WTC11 (cell line): ENCODE measurements at regions not wholly inside any gene's neighbourhood (a gene's known extent, or its start where the extent isn't known, plus 50 kb on each side); places are given as distances from the start of the nearest gene placed in this dataset.

ENCODE experiments used
- ATAC-seq: fragments of 200-7000 bp; cut with Tn5 transposase; 2 replicates; pipeline ENCODE4 v1.10.0; 2021; ENCODE audit warnings: mild to moderate bottlenecking, moderate library complexity
- CTCF ChIA-PET: fragments of 300-600 bp; sonication (Branson Sonifier 250); formaldehyde crosslinking; loops from one replicate; lab custom pipeline; 2021; ENCODE audit warnings: antibody characterized with exemption; lab: Charles Lee
- POLR2A ChIA-PET: fragments of 350-600 bp; sonication (Branson Sonifier 250); formaldehyde crosslinking; loops from one replicate; lab custom pipeline; 2021; ENCODE audit warnings: antibody characterized with exemption; lab: Charles Lee
- DNase-seq: peaks from one replicate; pipeline ENCODE4 v3.0.0; 2021; ENCODE audit warnings: low spot score
- H3K27ac Mint-ChIP-seq: 2 replicates; pipeline ENCODE4 v1.8.0; 2021; ENCODE audit warnings: mixed read lengths
- H3K27me3 Mint-ChIP-seq: 2 replicates; pipeline ENCODE4 v1.8.0; 2021; ENCODE audit warnings: low read depth, mild to moderate bottlenecking, moderate library complexity, mixed read lengths
- H3K36me3 Mint-ChIP-seq: 2 replicates; pipeline ENCODE4 v1.8.0; 2021; ENCODE audit warnings: mixed read lengths
- H3K4me1 Mint-ChIP-seq: 2 replicates; pipeline ENCODE4 v1.8.0; 2022; ENCODE audit warnings: mixed read lengths
- H3K4me3 Mint-ChIP-seq: 2 replicates; pipeline ENCODE4 v1.8.0; 2021; ENCODE audit warnings: mild to moderate bottlenecking, moderate library complexity, mixed read lengths
- H3K9me3 Mint-ChIP-seq: 2 replicates; pipeline ENCODE4 v1.8.0; 2021; ENCODE audit warnings: mixed read lengths
- ATF3 ChIP-seq: sonication (generic); formaldehyde crosslinking; conservative IDR thresholded peaks from 2 replicates; pipeline ENCODE4 v1.8.1; 2022; ENCODE audit warnings: mild to moderate bottlenecking, missing genetic modification reagents
- ESRRA ChIP-seq: sonication (generic); formaldehyde crosslinking; IDR thresholded peaks from 2 replicates; pipeline ENCODE4 v1.8.1; 2022; ENCODE audit warnings: mild to moderate bottlenecking, missing genetic modification reagents, borderline replicate concordance
- FOXJ3 ChIP-seq: sonication (generic); formaldehyde crosslinking; IDR thresholded peaks from 2 replicates; pipeline ENCODE4 v1.9.0; 2021; ENCODE audit warnings: missing genetic modification reagents, mild to moderate bottlenecking, borderline replicate concordance
- FOXK1 ChIP-seq: sonication (generic); formaldehyde crosslinking; IDR thresholded peaks from 2 replicates; pipeline ENCODE4 v1.8.0; 2022; ENCODE audit warnings: mild to moderate bottlenecking, moderate library complexity, missing genetic modification reagents
- FOXP4 ChIP-seq: sonication (generic); formaldehyde crosslinking; IDR thresholded peaks from 2 replicates; pipeline ENCODE4 v1.8.0; 2022; ENCODE audit warnings: mild to moderate bottlenecking, missing genetic modification reagents
- MYBL2 ChIP-seq: sonication (generic); formaldehyde crosslinking; IDR thresholded peaks from 2 replicates; pipeline ENCODE4 v1.8.1; 2023; ENCODE audit warnings: mild to moderate bottlenecking, moderate library complexity, missing genetic modification reagents
- NFYB ChIP-seq: sonication (generic); formaldehyde crosslinking; conservative IDR thresholded peaks from 2 replicates; pipeline ENCODE4 v1.8.0; 2022; ENCODE audit warnings: low read depth, missing genetic modification reagents
- NR3C1 ChIP-seq: sonication (generic); formaldehyde crosslinking; conservative IDR thresholded peaks from 2 replicates; pipeline ENCODE4 v1.8.1; 2023; ENCODE audit warnings: low read depth, mild to moderate bottlenecking, missing genetic modification reagents
- PRRX2 ChIP-seq: fragments of 250-450 bp; sonication (Bioruptor Pico); IDR thresholded peaks from 2 replicates; pipeline ENCODE4 v1.8.0; 2021; ENCODE audit warnings: mild to moderate bottlenecking
- ZMAT4 ChIP-seq: fragments of 250-450 bp; sonication (Bioruptor Pico); IDR thresholded peaks from 2 replicates; pipeline ENCODE4 v1.9.0; 2021; ENCODE audit warnings: mild to moderate bottlenecking
- ZNF121 ChIP-seq: sonication (generic); formaldehyde crosslinking; IDR thresholded peaks from 2 replicates; pipeline ENCODE4 v1.8.0; 2023; ENCODE audit warnings: missing genetic modification reagents
- ZNF263 ChIP-seq: sonication (generic); formaldehyde crosslinking; IDR thresholded peaks from 2 replicates; pipeline ENCODE4 v1.8.1; 2022; ENCODE audit warnings: low read depth, mild to moderate bottlenecking, moderate library complexity, missing genetic modification reagents
- ZNF281 ChIP-seq: sonication (generic); formaldehyde crosslinking; IDR thresholded peaks from 2 replicates; pipeline ENCODE4 v1.8.0; 2023; ENCODE audit warnings: mild to moderate bottlenecking, missing genetic modification reagents
- ZNF671 ChIP-seq: fragments of 250-450 bp; sonication (Bioruptor Pico); IDR thresholded peaks from 2 replicates; pipeline ENCODE4 v1.8.0; 2021; ENCODE audit warnings: mild to moderate bottlenecking
- TF ChIP-seq, protein P1 (sequence below): sonication (generic); formaldehyde crosslinking; IDR thresholded peaks from 2 replicates; pipeline ENCODE4 v1.8.0; 2022; ENCODE audit warnings: missing genetic modification reagents
- TF ChIP-seq, protein P2 (sequence below): sonication (generic); formaldehyde crosslinking; IDR thresholded peaks from 2 replicates; pipeline ENCODE4 v1.8.1; 2023; ENCODE audit warnings: mild to moderate bottlenecking, missing genetic modification reagents, moderate library complexity

GRCh38 chr11:28743061-28743550 lies 634.9 kb downstream of the METTL15 start:
- H3K9me3 Mint-ChIP-seq: peaks cover 13% of the 10 kb centered on the region
- H3K36me3 Mint-ChIP-seq: peaks cover 5% of the 10 kb centered on the region
- ChIA-PET CTCF (no interaction called here), POLR2A (no interaction called here)
- H3K27ac Mint-ChIP-seq: no peak overlapping the region
- no peak overlapping the region for H3K4me3 Mint-ChIP-seq
- ATAC-seq: no peak
- no peaks in the 10 kb centered on the region; the same call in 1 of the 2 replicates for H3K27me3 Mint-ChIP-seq
- no peak for TF ChIP-seq FOXP4 (CRISPR knock-in tag)
- TF ChIP-seq ESRRA: no peak
- TF ChIP-seq ZMAT4 (CRISPR knock-in tag): no peak
- TF ChIP-seq, protein P1, sequence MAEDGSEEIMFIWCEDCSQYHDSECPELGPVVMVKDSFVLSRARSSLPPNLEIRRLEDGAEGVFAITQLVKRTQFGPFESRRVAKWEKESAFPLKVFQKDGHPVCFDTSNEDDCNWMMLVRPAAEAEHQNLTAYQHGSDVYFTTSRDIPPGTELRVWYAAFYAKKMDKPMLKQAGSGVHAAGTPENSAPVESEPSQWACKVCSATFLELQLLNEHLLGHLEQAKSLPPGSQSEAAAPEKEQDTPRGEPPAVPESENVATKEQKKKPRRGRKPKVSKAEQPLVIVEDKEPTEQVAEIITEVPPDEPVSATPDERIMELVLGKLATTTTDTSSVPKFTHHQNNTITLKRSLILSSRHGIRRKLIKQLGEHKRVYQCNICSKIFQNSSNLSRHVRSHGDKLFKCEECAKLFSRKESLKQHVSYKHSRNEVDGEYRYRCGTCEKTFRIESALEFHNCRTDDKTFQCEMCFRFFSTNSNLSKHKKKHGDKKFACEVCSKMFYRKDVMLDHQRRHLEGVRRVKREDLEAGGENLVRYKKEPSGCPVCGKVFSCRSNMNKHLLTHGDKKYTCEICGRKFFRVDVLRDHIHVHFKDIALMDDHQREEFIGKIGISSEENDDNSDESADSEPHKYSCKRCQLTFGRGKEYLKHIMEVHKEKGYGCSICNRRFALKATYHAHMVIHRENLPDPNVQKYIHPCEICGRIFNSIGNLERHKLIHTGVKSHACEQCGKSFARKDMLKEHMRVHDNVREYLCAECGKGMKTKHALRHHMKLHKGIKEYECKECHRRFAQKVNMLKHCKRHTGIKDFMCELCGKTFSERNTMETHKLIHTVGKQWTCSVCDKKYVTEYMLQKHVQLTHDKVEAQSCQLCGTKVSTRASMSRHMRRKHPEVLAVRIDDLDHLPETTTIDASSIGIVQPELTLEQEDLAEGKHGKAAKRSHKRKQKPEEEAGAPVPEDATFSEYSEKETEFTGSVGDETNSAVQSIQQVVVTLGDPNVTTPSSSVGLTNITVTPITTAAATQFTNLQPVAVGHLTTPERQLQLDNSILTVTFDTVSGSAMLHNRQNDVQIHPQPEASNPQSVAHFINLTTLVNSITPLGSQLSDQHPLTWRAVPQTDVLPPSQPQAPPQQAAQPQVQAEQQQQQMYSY (CRISPR knock-in tag): no peak
- TF ChIP-seq FOXK1 (CRISPR knock-in tag): no peak
- TF ChIP-seq ATF3 (CRISPR knock-in tag): no peak
- no peak for TF ChIP-seq PRRX2 (CRISPR knock-in tag)
- TF ChIP-seq, protein P2, sequence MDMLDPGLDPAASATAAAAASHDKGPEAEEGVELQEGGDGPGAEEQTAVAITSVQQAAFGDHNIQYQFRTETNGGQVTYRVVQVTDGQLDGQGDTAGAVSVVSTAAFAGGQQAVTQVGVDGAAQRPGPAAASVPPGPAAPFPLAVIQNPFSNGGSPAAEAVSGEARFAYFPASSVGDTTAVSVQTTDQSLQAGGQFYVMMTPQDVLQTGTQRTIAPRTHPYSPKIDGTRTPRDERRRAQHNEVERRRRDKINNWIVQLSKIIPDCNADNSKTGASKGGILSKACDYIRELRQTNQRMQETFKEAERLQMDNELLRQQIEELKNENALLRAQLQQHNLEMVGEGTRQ (CRISPR knock-in tag): no peak
- TF ChIP-seq ZNF671 (CRISPR knock-in tag): no peak
- TF ChIP-seq MYBL2 (CRISPR knock-in tag): no peak
- TF ChIP-seq NR3C1: no peak
- no peak for TF ChIP-seq FOXJ3 (CRISPR knock-in tag)
- TF ChIP-seq NFYB (CRISPR knock-in tag): no peak
- no peak for TF ChIP-seq ZNF281 (CRISPR knock-in tag)
- TF ChIP-seq ZNF263 (CRISPR knock-in tag): no peak
- no peak for TF ChIP-seq ZNF121 (CRISPR knock-in tag)
- DNase-seq: no peak
- peaks cover 12% of the 10 kb centered on the region for H3K4me1 Mint-ChIP-seq
